HepG2 (cell line): ENCODE measurements at regions not wholly inside any gene's neighbourhood (a gene's known extent, or its start where the extent isn't known, plus 50 kb on each side); places are given as distances from the start of the nearest gene placed in this dataset.

Experiments used
- BRD4 ChIP-seq: sonication (generic); formaldehyde crosslinking; IDR thresholded peaks from 2 replicates; pipeline ENCODE4 v1.4.0; 2020; ENCODE audit warnings: missing genetic modification reagents
- GTF3A ChIP-seq: sonication (generic); formaldehyde crosslinking; conservative IDR thresholded peaks from 2 replicates; pipeline ENCODE4 v1.4.0; 2020; ENCODE audit warnings: mild to moderate bottlenecking, missing genetic modification reagents
- KLF9 ChIP-seq: IDR thresholded peaks from 2 replicates; pipeline ENCODE4 v1.6.1; 2016; ENCODE audit warnings: low read depth
- KMT2B ChIP-seq: IDR thresholded peaks from 2 replicates; pipeline ENCODE4 v1.6.1; 2016; ENCODE audit warnings: missing genetic modification reagents, missing compliant biosample characterization
- NFYB ChIP-seq: sonication (generic); formaldehyde crosslinking; IDR thresholded peaks from 2 replicates; pipeline ENCODE4 v1.4.0; 2020; ENCODE audit warnings: missing genetic modification reagents
- STAG1 ChIP-seq: sonication (generic); formaldehyde crosslinking; IDR thresholded peaks from 2 replicates; pipeline ENCODE4 v1.4.0; 2020; ENCODE audit warnings: missing genetic modification reagents
- TBX2 ChIP-seq: sonication (generic); formaldehyde crosslinking; IDR thresholded peaks from 2 replicates; pipeline ENCODE4 v1.5.0; 2020; ENCODE audit warnings: missing genetic modification reagents, mild to moderate bottlenecking, borderline replicate concordance
- TP53 ChIP-seq: sonication (generic); formaldehyde crosslinking; conservative IDR thresholded peaks from 2 replicates; pipeline ENCODE4 v1.4.0; 2020; ENCODE audit warnings: missing genetic modification reagents
- ZBTB20 ChIP-seq: sonication (generic); formaldehyde crosslinking; IDR thresholded peaks from 2 replicates; pipeline ENCODE4 v1.8.1; 2023; ENCODE audit warnings: missing genetic modification reagents, low read depth, mild to moderate bottlenecking, borderline replicate concordance
- ZBTB3 ChIP-seq: sonication (generic); formaldehyde crosslinking; IDR thresholded peaks from 2 replicates; pipeline ENCODE4 v1.4.0; 2020; ENCODE audit warnings: low read depth, mild to moderate bottlenecking, moderate library complexity, missing genetic modification reagents, borderline replicate concordance
- ZBTB7A ChIP-seq: sonication (generic); formaldehyde crosslinking; IDR thresholded peaks from 2 replicates; pipeline ENCODE4 v1.8.0; 2022; ENCODE audit warnings: mild to moderate bottlenecking, missing genetic modification reagents
- ZFP36L1 ChIP-seq: sonication (generic); formaldehyde crosslinking; IDR thresholded peaks from 2 replicates; pipeline ENCODE4 v1.8.0; 2022; ENCODE audit warnings: mild to moderate bottlenecking, missing genetic modification reagents, moderate library complexity
- ZNF766 ChIP-seq: sonication (generic); formaldehyde crosslinking; IDR thresholded peaks from 2 replicates; pipeline ENCODE4 v1.5.0; 2020; ENCODE audit warnings: missing genetic modification reagents, borderline replicate concordance
- ZSCAN12 ChIP-seq: sonication (generic); formaldehyde crosslinking; IDR thresholded peaks from 2 replicates; pipeline ENCODE4 v1.9.0; 2021; ENCODE audit warnings: mild to moderate bottlenecking, missing genetic modification reagents
- TF ChIP-seq, protein P1 (sequence below): sonication (generic); formaldehyde crosslinking; IDR thresholded peaks from 2 replicates; pipeline ENCODE4 v1.8.0; 2022; ENCODE audit warnings: mild to moderate bottlenecking, missing genetic modification reagents, moderate library complexity
- TF ChIP-seq, protein P2 (sequence below): sonication (generic); formaldehyde crosslinking; IDR thresholded peaks from 2 replicates; pipeline ENCODE4 v1.9.0; 2021; ENCODE audit warnings: missing genetic modification reagents, borderline replicate concordance
- TF ChIP-seq, protein P3 (sequence below): sonication (generic); formaldehyde crosslinking; IDR thresholded peaks from 2 replicates; pipeline ENCODE4 v1.5.0; 2020; ENCODE audit warnings: mild to moderate bottlenecking, missing genetic modification reagents
- TF ChIP-seq, protein P4 (sequence below): sonication (generic); formaldehyde crosslinking; IDR thresholded peaks from 2 replicates; pipeline ENCODE4 v1.4.0; 2020; ENCODE audit warnings: missing genetic modification reagents; ENCODE audit errors: not compliant biosample characterization
- TF ChIP-seq, protein P5 (sequence below): sonication (generic); formaldehyde crosslinking; IDR thresholded peaks from 2 replicates; pipeline ENCODE4 v1.9.0; 2022; ENCODE audit warnings: low read depth, missing genetic modification reagents

DNA sequence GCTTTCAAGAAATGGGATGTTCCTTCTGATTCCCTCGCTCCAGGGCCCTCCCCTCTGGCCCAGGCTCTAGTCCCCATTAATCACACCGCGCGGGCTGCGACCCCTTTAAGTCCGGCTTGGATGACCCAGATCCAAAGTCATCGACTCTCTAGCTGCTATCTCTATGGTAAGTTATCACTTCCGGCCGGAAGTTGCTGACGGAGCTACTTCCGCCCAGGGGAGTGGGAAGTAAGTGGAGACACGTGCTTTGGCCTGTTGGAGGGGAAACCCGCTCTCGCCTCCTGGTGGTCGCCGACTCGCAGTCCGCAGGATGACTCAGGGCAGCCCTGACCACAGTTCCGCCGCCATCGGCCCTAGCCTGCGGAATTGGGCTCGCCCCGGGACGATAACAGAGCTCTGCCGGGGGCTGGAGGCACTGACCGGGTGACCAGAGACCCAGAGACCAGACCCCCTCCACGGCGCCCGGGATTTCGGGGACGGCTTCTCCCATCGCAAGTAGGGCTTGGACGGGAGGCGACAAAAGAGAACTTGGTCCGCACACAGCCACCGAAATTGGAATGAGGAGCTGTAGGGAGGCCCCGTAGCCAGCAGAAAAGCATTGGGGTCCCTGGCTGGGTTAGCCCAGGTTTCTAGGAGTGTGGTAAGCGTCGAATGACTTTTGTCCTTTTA, 52.2 kb upstream of the SEC14L1 start (continued):
- TF ChIP-seq TP53 (CRISPR knock-in tag) (0 out of 2 replicates have a peak, but pooled peaks have one; percentile 21), ZSCAN12 (no peak), ZBTB20 (CRISPR knock-in tag) (peak; percentile 96), ZBTB7A (CRISPR knock-in tag) (peak; percentile 93), ZBTB3 (CRISPR knock-in tag) (0 out of 2 replicates have a peak, but pooled peaks have one; percentile 84), STAG1 (CRISPR knock-in tag) (peak; percentile 75), BRD4 (CRISPR knock-in tag) (peak; percentile 99), TBX2 (CRISPR knock-in tag) (peak; percentile 91), KLF9 (CRISPR knock-in tag) (peak; percentile 94; the same call in 1 of the 2 replicates), GTF3A (CRISPR knock-in tag) (peak; percentile 86; the same call in 1 of the 2 replicates), ZNF766 (CRISPR knock-in tag) (peak; percentile 98; the same call in 1 of the 2 replicates), KMT2B (CRISPR knock-in tag) (peak; percentile 95), ZFP36L1 (CRISPR knock-in tag) (peak; percentile 78; the same call in 1 of the 2 replicates), NFYB (CRISPR knock-in tag) (peak; percentile 52)
- TF ChIP-seq, protein P1, sequence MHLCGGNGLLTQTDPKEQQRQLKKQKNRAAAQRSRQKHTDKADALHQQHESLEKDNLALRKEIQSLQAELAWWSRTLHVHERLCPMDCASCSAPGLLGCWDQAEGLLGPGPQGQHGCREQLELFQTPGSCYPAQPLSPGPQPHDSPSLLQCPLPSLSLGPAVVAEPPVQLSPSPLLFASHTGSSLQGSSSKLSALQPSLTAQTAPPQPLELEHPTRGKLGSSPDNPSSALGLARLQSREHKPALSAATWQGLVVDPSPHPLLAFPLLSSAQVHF (CRISPR knock-in tag), result no peak
- TF ChIP-seq, protein P2, sequence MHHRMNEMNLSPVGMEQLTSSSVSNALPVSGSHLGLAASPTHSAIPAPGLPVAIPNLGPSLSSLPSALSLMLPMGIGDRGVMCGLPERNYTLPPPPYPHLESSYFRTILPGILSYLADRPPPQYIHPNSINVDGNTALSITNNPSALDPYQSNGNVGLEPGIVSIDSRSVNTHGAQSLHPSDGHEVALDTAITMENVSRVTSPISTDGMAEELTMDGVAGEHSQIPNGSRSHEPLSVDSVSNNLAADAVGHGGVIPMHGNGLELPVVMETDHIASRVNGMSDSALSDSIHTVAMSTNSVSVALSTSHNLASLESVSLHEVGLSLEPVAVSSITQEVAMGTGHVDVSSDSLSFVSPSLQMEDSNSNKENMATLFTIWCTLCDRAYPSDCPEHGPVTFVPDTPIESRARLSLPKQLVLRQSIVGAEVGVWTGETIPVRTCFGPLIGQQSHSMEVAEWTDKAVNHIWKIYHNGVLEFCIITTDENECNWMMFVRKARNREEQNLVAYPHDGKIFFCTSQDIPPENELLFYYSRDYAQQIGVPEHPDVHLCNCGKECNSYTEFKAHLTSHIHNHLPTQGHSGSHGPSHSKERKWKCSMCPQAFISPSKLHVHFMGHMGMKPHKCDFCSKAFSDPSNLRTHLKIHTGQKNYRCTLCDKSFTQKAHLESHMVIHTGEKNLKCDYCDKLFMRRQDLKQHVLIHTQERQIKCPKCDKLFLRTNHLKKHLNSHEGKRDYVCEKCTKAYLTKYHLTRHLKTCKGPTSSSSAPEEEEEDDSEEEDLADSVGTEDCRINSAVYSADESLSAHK (CRISPR knock-in tag), result peak; percentile 70; the same call in 1 of the 2 replicates
- TF ChIP-seq, protein P3, sequence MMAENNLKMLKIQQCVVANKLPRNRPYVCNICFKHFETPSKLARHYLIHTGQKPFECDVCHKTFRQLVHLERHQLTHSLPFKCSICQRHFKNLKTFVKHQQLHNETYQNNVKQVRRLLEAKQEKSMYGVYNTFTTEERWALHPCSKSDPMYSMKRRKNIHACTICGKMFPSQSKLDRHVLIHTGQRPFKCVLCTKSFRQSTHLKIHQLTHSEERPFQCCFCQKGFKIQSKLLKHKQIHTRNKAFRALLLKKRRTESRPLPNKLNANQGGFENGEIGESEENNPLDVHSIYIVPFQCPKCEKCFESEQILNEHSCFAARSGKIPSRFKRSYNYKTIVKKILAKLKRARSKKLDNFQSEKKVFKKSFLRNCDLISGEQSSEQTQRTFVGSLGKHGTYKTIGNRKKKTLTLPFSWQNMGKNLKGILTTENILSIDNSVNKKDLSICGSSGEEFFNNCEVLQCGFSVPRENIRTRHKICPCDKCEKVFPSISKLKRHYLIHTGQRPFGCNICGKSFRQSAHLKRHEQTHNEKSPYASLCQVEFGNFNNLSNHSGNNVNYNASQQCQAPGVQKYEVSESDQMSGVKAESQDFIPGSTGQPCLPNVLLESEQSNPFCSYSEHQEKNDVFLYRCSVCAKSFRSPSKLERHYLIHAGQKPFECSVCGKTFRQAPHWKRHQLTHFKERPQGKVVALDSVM (CRISPR knock-in tag), result peak; percentile 26; the same call in 1 of the 2 replicates
- TF ChIP-seq, protein P4, sequence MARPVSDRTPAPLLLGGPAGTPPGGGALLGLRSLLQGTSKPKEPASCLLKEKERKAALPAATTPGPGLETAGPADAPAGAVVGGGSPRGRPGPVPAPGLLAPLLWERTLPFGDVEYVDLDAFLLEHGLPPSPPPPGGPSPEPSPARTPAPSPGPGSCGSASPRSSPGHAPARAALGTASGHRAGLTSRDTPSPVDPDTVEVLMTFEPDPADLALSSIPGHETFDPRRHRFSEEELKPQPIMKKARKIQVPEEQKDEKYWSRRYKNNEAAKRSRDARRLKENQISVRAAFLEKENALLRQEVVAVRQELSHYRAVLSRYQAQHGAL (CRISPR knock-in tag), result peak; percentile 82
- TF ChIP-seq, protein P5, sequence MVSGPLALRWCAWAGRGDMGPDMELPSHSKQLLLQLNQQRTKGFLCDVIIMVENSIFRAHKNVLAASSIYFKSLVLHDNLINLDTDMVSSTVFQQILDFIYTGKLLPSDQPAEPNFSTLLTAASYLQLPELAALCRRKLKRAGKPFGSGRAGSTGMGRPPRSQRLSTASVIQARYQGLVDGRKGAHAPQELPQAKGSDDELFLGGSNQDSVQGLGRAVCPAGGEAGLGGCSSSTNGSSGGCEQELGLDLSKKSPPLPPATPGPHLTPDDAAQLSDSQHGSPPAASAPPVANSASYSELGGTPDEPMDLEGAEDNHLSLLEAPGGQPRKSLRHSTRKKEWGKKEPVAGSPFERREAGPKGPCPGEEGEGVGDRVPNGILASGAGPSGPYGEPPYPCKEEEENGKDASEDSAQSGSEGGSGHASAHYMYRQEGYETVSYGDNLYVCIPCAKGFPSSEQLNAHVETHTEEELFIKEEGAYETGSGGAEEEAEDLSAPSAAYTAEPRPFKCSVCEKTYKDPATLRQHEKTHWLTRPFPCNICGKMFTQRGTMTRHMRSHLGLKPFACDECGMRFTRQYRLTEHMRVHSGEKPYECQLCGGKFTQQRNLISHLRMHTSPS (CRISPR knock-in tag), result peak; percentile 29; the same call in 1 of the 2 replicates
